HG02884 (cell line): ENCODE measurements at regions not wholly inside any gene's neighbourhood (a gene's known extent, or its start where the extent isn't known, plus 50 kb on each side); places are given as distances from the start of the nearest gene placed in this dataset.

Source experiments
- ATAC-seq: cut with Tn5 transposase; IDR thresholded peaks from one replicate; pipeline ENCODE4 v1.9.1; 2021; ENCODE audit warnings: mild to moderate bottlenecking, moderate library complexity; ENCODE audit not compliant: unreplicated experiment

DNA sequence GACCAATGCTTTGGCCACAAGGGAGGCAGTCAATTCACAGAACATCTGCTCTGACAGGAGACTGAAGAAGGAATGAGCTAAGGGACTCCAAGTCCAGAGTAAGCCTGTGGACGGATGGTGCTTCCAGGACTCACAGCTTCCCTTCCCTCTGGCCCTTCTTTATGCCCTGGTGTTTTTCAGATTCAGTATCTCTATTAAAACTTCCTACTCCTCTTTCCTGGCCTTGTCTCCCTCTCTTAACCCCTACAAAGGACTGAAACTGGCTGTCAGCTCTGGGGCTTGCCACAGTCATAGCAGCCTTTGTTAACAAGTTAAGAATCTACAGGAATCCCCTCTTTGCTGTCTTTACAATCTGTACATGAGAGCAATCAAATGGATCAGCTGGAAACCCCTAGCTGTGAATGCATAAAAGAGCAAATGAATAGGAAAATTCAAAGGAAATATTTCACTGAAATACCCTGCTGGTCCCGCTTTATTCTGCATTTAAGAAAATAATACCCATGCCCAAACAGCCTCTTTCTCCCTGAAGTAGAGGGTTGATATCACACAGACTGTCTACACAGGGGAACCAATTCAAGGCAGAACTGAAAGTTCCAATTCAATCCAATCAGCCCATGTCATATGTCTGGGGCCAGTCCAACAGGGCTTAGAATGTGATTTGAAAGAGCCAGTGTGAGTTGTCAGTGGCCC lies 192.3 kb downstream of the MZT1 start:
- no peak for ATAC-seq

DNA sequence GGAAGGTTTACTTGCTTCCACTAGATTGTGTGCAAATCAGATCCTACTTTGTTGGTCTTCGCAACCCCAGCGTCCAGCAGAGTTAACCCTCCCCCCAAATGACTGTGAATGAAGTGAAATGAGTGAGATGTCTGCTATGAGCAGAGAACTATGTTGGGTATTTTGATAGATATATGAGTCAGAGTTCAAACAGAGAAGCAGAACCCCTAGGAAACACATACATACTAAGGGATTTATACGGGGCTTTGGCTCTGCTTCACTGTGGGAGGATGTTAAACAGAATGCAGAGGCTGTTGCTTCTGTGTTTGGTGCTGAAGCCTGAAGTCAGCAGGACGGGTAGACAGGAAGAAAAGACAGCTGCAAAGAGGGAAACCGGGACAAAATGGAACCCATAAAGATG lies 197.0 kb downstream of the MZT1 start:
- ATAC-seq = no peak

DNA sequence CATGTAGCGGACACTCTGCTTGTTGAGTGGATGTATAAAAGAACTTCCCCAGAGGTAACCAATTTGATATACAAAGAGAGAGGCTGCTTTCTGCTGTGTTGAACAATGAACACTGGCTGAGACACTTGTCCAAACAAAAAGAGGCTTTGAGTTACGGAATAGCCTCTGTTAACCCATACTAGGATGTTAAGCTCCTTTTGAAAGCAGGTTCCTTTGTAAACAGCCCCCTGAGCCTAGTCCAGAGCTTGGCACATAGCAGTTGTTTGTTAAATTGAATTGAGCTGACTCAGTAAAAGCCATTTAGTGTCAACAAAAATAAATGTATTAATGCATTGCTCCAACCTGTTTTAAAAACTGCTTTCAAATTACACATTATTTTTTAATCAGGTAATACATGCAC lies 200.1 kb downstream of the MZT1 start:
- no peak for ATAC-seq

DNA sequence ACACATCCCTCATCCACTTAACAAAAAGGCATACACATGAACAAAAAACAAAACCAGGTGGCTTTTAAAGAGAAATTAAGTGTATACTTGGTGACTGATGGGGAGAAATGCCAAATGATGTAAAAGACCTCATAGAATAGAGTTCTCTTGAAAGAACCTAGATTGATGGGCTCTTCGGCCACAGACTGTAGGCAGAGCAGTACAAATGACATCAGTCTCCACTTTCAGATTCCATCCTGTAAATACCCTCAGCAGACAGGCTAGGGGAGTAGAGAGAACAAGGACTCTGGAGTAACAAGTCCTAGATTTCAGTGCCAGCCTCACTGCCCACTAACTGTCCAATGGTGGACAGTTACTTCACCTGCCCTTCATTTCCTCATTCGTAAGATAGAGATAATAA lies 203.8 kb downstream of the MZT1 start:
- ATAC-seq = no peak

DNA sequence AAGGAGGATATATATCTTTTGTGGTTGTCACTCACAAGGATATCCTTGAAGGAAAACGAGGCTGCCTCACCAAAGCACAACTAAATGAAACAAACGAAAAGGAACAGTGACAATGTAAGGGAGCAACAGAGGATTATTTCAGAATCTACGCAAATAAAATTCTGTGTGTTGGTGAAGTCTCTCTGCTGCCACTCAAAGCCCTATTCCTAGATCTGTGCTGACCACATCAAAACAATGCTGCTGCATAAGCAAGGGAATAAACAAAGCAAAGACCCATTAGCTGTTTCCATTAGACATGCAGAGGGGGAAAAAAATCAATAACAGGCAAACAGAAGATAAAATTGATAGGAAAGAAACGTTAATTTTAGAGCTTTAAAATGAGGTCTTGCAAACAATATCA lies 204.4 kb downstream of the MZT1 start:
- ATAC-seq = no peak

DNA sequence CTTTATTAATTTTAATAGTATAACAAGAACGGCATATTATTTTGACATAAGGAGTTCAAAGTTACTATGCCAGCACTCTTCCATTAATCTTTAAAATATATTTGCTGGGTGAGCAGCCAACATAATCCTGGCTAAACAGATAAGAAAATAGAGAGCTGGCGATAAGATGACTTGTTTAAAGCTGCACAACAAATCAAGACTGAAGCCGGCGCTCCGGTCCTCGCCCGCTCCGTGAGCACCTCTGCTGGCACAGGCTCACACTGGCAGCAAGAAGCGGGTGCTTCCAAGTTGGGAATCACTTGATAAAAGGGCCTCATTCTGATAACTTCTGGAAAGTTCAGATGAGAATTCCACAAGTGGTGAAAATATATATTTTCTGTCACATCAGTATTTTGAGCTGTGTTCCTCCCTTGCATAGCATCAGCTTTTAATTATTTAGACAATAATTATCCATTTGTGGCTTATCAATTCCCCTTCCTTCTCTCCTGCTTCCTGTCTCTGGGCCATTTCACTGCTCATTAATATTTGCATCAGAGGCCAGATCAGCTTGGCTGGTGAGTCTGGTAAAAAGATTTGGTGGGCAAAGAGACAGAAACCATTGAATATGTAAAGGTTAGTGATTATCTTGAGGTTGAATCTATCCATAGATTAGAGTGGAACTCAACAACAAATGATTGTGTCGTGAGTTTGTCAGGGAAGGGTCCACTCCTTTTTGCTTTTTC lies 205.3 kb downstream of the MZT1 start:
- no peak for ATAC-seq

DNA sequence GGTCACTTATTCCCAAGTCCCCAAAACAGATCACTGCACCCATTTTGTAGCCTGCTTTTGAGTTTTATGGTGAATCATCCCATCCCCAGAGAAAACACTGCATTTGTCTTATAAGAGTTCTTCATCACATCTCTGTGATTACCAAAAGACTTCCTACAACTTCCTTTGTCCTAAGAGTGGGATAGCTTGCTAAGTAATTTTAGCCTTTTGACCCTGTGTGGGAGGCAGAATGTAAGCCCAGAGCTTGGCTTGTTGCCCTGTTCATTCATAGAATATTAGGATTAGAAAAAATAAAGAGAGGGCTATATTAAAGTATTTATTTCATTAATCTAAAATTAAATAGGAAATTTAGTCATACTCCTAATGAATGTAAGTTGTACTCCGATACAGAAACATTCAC lies 213.3 kb downstream of the MZT1 start:
- no peak for ATAC-seq

DNA sequence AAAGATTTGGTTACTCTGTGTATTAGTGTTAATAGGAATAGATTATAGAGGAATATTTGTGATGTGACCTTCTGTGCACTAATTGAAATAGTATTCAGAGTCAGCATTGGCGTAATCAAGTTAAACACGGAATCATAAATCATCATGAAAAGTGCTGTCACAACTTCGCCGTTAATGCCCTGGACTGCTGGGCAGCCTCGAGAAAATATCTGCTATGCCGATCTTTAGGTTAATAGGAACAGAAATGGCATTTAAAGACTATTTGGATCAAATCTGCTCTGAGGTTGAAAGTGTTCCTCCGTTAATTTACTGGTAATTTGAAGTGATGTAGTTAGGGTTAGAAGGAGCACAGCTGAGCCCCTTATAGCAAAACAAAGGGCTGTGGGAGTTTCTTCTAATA lies 219.0 kb downstream of the MZT1 start:
- ATAC-seq = no peak

DNA sequence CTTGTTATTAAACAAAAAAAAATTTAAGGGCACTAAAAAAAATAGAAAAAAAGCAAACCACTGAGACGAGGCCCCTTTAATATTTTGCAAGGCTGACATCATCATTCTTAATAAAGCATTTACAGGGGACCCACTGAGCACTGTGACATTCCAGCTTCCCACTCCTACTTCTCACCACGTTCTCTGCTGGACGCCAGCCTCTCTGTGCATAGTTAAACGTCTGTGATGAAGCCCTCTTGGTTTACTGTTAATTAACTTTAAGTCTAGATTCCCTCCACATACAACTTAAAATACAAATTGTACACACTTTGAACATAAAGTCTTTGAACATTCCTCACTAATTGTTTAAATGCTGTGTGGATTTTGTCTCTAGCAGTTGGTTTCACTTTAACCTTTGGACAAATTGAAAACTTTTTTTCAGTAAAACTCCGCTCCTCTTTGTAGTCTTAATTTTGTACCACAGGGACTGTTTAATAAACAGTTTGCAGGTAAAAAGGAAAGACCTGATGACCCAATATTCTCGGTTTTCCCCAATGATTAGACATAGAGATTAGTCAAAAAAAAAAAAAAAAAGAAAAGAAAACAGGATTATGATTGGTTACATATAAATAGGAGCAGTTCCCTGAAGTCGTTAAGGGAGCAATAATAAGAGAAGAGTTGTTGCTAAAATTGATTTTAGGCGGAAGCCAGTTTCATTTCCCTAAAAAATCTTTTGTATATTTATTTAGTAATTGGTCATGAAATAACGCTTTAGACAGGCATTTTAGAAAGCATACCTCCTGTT lies 219.8 kb downstream of the MZT1 start:
- no peak for ATAC-seq

DNA sequence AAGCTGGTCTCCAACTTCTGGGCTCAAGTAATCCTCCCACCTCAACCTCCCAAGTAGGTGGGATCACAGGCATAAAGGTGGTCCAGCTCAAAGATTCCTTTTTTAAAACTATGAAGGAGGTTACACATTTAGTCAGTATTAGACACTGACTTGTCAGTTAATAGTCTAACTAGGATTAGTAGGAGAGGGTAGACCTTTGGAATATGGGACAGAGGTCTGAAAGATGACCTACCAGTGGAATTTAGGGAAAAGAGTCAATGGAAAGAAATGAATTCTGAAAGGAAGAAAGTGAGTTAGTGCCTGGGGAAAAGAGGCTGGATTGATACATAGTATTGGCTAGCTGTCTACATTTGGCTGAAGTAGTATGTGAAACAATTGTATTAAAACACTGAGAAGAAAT lies 220.7 kb downstream of the MZT1 start:
- ATAC-seq = no peak

DNA sequence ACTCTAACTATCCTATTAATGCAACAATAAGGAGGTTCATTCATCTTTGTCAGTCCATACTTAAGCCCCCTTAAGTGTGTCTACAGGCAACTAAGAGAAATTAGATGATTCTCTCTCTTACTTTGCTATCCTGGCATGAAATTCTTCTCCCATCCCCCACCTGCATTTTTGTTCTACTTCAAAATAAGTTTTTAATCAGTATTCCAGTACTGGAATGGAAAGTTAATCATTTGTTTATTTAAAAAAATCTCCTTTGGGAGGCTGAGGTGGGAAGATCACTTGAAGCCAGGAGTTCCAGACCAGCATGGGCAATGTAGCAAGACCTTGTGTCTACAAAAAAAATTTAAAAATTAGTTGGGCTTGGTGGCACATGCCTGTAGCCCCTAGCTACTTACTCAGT lies 222.1 kb downstream of the MZT1 start:
- ATAC-seq = no peak

DNA sequence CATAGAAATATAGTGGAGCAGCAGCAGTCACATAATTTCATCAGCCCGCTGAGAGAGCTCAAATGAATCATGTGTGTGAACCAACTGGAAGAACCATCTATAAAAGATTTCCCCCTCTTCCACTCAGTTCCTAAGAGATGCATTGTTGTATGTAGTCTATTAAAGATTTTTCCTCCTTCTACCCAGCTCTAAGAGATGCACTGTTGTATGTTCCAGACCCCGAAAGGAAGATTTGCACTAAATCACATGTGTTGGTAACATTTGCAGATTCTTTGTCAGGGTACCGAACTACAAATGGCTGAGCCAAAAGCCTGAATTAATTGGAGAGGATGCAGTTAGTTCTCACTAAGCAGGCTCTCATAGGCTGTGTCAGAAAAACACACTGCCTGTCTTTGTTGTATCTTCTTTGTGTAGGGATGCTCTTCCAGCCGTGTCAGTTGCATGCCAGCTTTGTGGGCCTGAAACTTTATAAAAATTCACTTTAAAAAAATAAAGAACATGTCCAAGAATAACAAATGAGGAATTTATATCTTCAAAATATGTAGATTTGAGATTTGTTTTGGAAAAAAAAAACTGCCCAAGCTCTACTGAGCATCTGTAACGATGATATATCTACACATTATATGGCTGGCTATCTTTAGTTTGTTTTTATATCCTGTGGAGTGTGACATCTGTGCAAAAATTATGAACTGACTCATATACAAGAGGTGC lies 223.1 kb downstream of the MZT1 start:
- no peak for ATAC-seq

DNA sequence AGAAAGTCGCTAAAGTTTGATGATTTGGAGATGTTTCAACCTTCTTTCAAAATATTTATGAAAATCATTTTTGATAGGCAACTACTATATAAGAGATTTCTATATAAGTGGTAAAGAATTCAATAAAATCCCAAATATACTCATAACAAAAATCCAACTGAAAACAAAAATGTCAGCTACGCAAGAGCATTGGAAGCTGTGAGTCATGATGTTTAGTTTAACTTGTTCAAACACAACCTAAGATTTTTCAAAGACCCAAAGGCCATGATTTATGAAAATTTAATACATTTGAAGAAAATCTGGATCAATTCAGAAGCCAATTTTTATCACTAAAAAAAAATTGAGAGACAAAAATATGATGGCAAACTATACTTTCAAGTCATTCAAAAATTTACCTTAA lies 226.6 kb downstream of the MZT1 start:
- no peak for ATAC-seq

DNA sequence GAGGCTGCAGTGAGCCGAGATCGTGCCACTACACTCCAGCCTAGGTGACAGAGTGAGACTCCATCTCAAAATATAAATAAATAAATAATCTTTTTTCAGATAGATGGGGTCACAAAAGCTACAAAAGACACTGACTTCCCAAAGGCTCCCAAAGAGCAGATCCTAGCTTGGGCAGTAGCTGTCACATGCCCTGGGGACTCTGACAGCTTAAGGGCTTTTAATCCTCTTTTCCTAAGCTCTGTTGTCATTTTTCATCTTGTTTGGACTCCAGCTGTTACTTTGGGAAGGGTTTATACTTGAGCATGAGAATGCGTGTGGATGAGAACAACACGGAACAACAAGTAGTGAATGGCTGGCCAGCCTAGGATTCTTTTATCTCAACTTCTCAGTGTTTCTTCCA lies 231.7 kb downstream of the MZT1 start:
- ATAC-seq = no peak

DNA sequence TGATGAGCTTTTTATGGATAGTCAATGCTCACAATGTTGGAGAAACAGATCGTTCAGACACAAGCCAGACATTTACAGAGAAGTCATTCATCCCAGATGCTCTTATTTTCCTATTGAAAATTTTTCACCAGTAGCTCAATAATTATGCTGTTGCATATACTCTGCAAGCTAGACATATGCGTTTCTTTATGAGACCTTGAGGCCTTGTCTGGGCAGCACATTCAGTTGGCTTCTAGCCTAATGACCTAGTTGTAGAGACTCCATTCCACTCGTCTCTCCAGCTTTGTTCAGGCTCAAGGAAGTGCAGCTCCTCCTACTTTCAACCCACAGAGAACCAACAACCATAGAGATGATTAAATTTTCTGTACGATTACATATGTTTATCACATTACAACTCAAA lies 237.7 kb downstream of the MZT1 start:
- ATAC-seq = no peak

DNA sequence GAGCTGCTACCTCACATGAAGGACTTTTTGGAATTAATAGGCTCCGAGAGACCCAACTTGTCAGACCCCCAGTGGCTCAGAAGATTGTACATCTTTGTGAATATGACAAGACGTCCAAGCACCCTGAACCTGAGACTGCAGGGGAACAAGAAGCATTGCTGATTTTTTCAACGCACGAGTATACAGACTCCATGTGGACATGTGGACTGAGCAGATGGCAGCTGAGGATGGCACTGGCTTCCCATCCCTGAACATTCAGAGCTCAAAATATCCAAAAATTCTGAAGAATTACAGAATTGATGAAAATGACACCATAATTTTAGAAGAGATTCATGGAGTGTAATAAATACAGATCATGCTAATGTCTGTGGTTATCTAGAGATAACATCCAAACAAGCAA lies 254.1 kb downstream of the MZT1 start:
- no peak for ATAC-seq

DNA sequence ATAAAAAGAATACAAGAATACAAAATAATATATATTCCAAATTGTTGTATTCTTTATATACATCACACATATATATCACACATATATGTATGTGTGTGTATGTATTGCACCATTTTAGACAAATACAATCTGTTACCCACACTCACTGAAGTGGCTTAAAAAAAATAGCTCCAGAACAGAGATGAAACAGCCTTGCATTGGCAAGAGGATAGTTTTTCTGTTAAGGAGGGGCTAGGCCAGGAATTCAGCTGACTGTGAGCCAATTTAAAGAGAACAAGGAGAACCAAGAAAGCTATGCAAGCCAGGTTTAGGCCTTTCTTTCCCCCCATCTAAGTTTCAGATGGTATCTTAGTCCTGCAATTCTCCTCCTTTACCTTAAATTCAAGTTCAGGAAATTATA lies 257.5 kb downstream of the MZT1 start:
- no peak for ATAC-seq

DNA sequence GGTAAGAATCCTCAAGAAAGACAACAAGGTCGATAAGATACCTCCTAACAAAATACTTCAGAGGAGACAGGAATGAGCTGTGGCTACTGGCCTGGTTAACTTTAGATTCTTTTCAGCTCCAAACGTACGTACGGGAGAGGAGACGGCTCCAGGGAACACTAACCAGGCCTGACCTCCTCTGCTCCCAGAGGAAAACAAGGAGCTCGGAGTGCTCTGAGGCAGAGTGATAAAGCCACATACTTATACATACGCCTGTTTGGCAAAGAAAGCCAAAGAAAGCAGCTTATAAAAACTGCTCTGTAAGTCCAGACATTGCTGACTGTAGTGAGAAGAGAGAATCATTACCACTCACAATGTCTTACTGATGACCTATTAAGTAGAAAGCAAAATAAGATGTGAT lies 263.9 kb downstream of the MZT1 start:
- ATAC-seq = no peak

DNA sequence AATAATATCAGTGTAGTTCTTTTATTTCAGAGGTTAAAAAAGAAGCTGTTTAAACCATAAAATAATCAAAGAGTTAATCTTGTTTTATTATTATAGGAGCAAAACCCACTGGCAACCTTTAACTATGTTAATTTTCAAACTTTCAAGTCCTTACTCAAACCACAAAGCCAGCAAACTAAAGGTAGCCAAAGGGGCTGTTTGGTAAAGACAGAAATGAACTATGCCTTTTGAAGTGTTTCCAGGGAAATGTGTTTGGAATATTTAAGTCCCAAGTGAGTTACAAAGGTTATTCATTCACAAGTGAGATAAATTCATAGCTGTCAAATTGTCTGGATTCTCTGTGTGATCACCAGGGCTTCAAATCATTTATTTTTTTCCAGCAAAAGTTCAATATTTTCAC lies 264.7 kb downstream of the MZT1 start:
- no peak for ATAC-seq

DNA sequence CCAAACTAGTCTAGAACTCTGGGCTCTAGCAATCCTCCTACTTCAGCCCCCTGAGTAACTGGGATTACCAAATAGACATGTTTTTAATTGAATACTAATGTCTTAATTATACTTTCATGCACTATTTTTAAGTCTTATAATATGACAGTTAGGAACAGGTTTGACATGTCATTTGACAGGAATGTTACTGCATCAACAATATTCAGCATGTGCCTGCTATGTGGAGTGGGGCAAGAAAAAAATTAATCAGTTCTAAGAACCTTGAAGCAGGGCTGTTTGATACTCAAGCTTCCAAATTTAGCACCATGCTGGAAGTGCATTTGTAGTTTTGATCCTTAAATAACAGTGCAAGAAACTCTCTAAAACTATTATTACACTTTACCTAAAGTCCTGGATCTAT lies 265.3 kb downstream of the MZT1 start:
- ATAC-seq = no peak

DNA sequence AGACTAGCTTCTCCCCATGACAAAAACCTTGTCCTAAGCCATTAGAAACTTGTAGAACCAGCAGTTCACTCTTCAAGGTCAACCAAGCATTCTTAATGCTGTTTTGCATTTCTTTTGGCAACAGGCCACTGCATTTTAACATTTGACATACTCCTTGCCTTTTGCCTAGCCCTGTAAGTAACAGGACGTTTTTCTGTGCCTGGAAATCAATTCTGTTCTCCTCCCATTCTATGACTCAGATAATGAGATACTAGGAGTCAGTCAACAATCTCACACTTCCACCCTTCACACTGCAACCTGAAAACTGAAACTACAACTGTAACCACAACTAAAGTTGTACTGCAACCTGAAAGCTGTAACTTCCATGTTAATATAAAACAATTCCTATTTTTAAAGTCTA lies 268.7 kb downstream of the MZT1 start:
- ATAC-seq = no peak

DNA sequence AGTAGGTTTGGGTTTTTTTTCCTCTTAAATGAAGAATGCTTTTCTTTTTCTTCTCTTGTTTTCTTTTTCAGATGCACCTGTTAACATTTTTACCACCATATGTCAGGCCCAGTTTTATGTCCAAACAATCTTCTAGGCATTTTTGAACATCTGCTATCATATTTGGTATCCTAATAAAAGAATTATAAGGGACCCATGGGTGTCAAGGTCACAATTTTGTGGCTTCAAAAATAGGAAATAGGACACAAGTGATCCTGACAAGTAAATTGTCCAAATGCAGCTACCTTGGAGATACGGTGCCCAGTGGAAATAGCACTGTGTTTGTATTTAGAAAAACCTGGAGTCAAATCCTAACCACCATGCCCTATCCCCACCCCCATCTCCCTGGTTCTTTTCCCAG lies 270.3 kb downstream of the MZT1 start:
- ATAC-seq = no peak
